ENCODE measurements at regions not wholly inside any gene's neighbourhood (a gene's known extent, or its start where the extent isn't known, plus 50 kb on each side); places are given as distances from the start of the nearest gene placed in this dataset.

DNA sequence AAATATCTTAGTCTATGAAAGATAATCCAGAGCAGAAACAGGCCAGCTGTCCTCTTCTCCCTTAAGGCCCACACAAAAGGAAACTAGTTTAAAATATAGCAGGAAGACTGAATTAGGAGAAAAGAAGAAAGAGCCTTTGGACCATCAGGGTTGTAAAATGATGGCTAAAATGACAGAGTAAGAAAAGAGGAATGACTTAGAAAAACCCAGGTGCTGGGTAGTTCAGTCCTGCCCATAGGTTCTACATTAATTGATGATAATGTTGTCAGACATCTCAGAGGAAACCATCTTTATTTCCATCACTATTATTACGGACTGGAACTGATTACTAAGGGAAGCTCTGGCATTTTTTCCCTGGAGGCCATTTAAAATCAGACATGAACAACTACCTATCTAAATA is 142.8 kb upstream of the STT3B start:
- H3K9me2 ChIP-seq (ENCODE audit: insufficient read depth) = no peaks in the 10 kb centered on the region
- H2AFZ ChIP-seq (ENCODE audit: low read depth, low read length, poor library complexity, severe bottlenecking) = peak overlapping the region; percentile 44
- intact Hi-C loops (cut with micrococcal nuclease) = no loop called here
- H3K4me1 ChIP-seq (ENCODE audit: control insufficient read depth in 1 of 2, insufficient read depth in 2 of 2, low read length in 2 of 2) = no peaks in the 10 kb centered on the region
- H3K9ac ChIP-seq (ENCODE audit: low read length) = no peak overlapping the region
- H3K9me3 ChIP-seq (ENCODE audit: control insufficient read depth in 1 of 2, insufficient read depth in 1 of 2, low read depth in 1 of 2, low read length in 2 of 2) = no peaks in the 10 kb centered on the region
- no TSS peak for BruUV-seq (replicated peaks)
- H4K20me1 ChIP-seq (ENCODE audit: insufficient read depth) = no peaks in the 10 kb centered on the region
- ATAC-seq (no peak), DNase-seq (ENCODE audit: low read depth, low spot score) (no peak)
- POLR2A ChIA-PET = no interaction called here
- H3K36me3 ChIP-seq (ENCODE audit: control insufficient read depth in 1 of 2, insufficient read depth in 2 of 2, low read length in 2 of 2) = no peaks in the 10 kb centered on the region
- TF ChIP-seq EZH2 (IDR thresholded peaks at IDR 0.05) (no peak), EZH2phosphoT487 (IDR thresholded peaks at IDR 0.05; ENCODE audit: borderline replicate concordance) (no peak), ZFX (IDR thresholded peaks at IDR 0.05) (no peak), EGR1 (IDR thresholded peaks at IDR 0.05; ENCODE audit: low read depth) (no peak), JUND (IDR thresholded peaks at IDR 0.05) (no peak), CTCF (IDR thresholded peaks at IDR 0.05 in 2 of 3, conservative IDR thresholded peaks at IDR 0.05 in 1 of 3; ENCODE audit: borderline replicate concordance in 1 of 3, insufficient read depth in 1 of 3, low read depth in 2 of 3, low read length in 2 of 3) (no peak), ELF1 (IDR thresholded peaks at IDR 0.05; ENCODE audit: borderline replicate concordance, low read depth) (no peak), POLR2A (IDR thresholded peaks at IDR 0.05; ENCODE audit: borderline replicate concordance, extremely low read depth, insufficient read depth, insufficient read length) (no peak), POLR2AphosphoS5 (IDR thresholded peaks at IDR 0.05; ENCODE audit: low read depth, low read length) (no peak), SRF (IDR thresholded peaks at IDR 0.05; ENCODE audit: low read depth) (no peak), RAD21 (IDR thresholded peaks at IDR 0.05; ENCODE audit: low read depth) (no peak), YY1 (IDR thresholded peaks at IDR 0.05; ENCODE audit: extremely low read depth, insufficient replicate concordance, low read depth, low read length) (no peak), SP1 (IDR thresholded peaks at IDR 0.05; ENCODE audit: low read depth) (no peak)
- TF ChIP-seq, protein P1, sequence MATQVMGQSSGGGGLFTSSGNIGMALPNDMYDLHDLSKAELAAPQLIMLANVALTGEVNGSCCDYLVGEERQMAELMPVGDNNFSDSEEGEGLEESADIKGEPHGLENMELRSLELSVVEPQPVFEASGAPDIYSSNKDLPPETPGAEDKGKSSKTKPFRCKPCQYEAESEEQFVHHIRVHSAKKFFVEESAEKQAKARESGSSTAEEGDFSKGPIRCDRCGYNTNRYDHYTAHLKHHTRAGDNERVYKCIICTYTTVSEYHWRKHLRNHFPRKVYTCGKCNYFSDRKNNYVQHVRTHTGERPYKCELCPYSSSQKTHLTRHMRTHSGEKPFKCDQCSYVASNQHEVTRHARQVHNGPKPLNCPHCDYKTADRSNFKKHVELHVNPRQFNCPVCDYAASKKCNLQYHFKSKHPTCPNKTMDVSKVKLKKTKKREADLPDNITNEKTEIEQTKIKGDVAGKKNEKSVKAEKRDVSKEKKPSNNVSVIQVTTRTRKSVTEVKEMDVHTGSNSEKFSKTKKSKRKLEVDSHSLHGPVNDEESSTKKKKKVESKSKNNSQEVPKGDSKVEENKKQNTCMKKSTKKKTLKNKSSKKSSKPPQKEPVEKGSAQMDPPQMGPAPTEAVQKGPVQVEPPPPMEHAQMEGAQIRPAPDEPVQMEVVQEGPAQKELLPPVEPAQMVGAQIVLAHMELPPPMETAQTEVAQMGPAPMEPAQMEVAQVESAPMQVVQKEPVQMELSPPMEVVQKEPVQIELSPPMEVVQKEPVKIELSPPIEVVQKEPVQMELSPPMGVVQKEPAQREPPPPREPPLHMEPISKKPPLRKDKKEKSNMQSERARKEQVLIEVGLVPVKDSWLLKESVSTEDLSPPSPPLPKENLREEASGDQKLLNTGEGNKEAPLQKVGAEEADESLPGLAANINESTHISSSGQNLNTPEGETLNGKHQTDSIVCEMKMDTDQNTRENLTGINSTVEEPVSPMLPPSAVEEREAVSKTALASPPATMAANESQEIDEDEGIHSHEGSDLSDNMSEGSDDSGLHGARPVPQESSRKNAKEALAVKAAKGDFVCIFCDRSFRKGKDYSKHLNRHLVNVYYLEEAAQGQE (IDR thresholded peaks at IDR 0.05; ENCODE audit: low read depth) = no peak
- TF ChIP-seq, protein P2, sequence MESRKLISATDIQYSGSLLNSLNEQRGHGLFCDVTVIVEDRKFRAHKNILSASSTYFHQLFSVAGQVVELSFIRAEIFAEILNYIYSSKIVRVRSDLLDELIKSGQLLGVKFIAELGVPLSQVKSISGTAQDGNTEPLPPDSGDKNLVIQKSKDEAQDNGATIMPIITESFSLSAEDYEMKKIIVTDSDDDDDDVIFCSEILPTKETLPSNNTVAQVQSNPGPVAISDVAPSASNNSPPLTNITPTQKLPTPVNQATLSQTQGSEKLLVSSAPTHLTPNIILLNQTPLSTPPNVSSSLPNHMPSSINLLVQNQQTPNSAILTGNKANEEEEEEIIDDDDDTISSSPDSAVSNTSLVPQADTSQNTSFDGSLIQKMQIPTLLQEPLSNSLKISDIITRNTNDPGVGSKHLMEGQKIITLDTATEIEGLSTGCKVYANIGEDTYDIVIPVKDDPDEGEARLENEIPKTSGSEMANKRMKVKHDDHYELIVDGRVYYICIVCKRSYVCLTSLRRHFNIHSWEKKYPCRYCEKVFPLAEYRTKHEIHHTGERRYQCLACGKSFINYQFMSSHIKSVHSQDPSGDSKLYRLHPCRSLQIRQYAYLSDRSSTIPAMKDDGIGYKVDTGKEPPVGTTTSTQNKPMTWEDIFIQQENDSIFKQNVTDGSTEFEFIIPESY (IDR thresholded peaks at IDR 0.05; ENCODE audit: extremely low read depth, insufficient replicate concordance, low read length) = no peak
- TF ChIP-seq, protein P3, sequence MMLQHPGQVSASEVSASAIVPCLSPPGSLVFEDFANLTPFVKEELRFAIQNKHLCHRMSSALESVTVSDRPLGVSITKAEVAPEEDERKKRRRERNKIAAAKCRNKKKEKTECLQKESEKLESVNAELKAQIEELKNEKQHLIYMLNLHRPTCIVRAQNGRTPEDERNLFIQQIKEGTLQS (IDR thresholded peaks at IDR 0.05) = no peak
- H3K79me2 ChIP-seq (ENCODE audit: insufficient read depth, low read length) = no peaks in the 10 kb centered on the region
- no peak overlapping the region for H3K27ac ChIP-seq (ENCODE audit: low read depth, low read length)
- no peak overlapping the region for H3K4me2 ChIP-seq (ENCODE audit: low read length)
- CTCF ChIA-PET = no interaction called here
- H3K27me3 ChIP-seq (ENCODE audit: insufficient read depth, low read length) = no peaks in the 10 kb centered on the region
- RAD21 ChIA-PET (ENCODE audit: low non-redundant PET in 1 of 2, low total read pairs in 2 of 2, uncharacterized antibody in 2 of 2, unreplicated experiment in 2 of 2) = no interaction called here
- H3K4me3 ChIP-seq (replicated peaks in 1 of 2; ENCODE audit: low read depth in 1 of 2, low read length in 2 of 2) = no peak overlapping the region

All from HCT116 (cell line).